Lower leg skin (tissue), 3 donors: ENCODE measurements at regions not wholly inside any gene's neighbourhood (a gene's known extent, or its start where the extent isn't known, plus 50 kb on each side); places are given as distances from the start of the nearest gene placed in this dataset.

Experiments
- CTCF ChIP-seq, 3 donors: fragments of 450-650 bp; IDR thresholded peaks; one replicate each; pipeline ENCODE4 v1.5.1; 2016; ENCODE audit warnings: antibody characterized with exemption in 3 of 3, mild to moderate bottlenecking in 3 of 3, moderate library complexity in 2 of 3
- POLR2A ChIP-seq, 2 donors: fragments of 450-650 bp; IDR thresholded peaks; one replicate each; pipeline ENCODE4 v1.6.1; 2016 to 2017; ENCODE audit warnings: antibody characterized with exemption in 2 of 2, mild to moderate bottlenecking in 1 of 2, moderate library complexity in 1 of 2

- no peak for TF ChIP-seq CTCF (IDR thresholded peaks at IDR 0.05)
- TF ChIP-seq POLR2A (IDR thresholded peaks at IDR 0.05), result no peak
Measured at GRCh38 chr17:79667121-79667715, 56.4 kb upstream of the RBFOX3 start.
